ENCODE measurements at regions not wholly inside any gene's neighbourhood (a gene's known extent, or its start where the extent isn't known, plus 50 kb on each side); places are given as distances from the start of the nearest gene placed in this dataset.

DNA sequence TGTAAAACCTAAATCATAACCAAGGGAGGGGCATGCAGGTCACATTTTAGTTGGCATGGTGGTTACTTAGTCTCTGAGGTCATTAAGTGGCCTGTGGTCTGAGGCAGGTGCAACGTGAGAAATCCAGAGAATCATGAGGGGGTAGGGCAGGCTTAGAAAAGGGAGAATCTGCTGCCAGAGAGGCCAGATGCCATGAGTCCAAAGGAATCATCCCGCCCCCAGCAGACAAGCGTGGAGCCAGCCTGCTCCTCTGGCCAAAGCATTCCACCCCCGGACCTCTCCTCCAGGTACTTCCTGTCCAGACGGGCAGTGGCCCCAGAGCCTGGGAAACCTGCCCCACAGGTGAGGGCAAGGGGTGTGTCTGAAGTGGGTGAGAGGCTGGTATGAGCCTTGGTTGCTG, 196.4 kb upstream of the ZNF32 start:
- no peaks in the 10 kb centered on the region for H3K9me3 ChIP-seq
- 80 to 90% methylated on average over 3 to 5 of the region's 5 CpGs for WGBS, 2 donors (ENCODE audit: low coverage in 1 of 2)
- no peaks in the 10 kb centered on the region for H3K36me3 ChIP-seq
- no peak for ATAC-seq
- TF ChIP-seq, protein P1, sequence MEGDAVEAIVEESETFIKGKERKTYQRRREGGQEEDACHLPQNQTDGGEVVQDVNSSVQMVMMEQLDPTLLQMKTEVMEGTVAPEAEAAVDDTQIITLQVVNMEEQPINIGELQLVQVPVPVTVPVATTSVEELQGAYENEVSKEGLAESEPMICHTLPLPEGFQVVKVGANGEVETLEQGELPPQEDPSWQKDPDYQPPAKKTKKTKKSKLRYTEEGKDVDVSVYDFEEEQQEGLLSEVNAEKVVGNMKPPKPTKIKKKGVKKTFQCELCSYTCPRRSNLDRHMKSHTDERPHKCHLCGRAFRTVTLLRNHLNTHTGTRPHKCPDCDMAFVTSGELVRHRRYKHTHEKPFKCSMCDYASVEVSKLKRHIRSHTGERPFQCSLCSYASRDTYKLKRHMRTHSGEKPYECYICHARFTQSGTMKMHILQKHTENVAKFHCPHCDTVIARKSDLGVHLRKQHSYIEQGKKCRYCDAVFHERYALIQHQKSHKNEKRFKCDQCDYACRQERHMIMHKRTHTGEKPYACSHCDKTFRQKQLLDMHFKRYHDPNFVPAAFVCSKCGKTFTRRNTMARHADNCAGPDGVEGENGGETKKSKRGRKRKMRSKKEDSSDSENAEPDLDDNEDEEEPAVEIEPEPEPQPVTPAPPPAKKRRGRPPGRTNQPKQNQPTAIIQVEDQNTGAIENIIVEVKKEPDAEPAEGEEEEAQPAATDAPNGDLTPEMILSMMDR (IDR thresholded peaks at IDR 0.05) = no peak
- TF ChIP-seq POLR2AphosphoS5 (IDR thresholded peaks at IDR 0.05) = no peak
- TF ChIP-seq POLR2A (IDR thresholded peaks at IDR 0.05) = no peak
- TF ChIP-seq EP300 (IDR thresholded peaks at IDR 0.05) = no peak
- no peak overlapping the region for H3K4me3 ChIP-seq
- peaks cover 0 to 32% (median 5%) of the 10 kb centered on the region in 3 donors for H3K4me1 ChIP-seq
- no peaks in the 10 kb centered on the region for H3K27me3 ChIP-seq
- H3K27ac ChIP-seq = peak overlapping the region in 1 of 4 donors; percentile 13

- Histone ChIP-seq H3K36me3 (no peaks in the 10 kb centered on the region), H3K27me3 (no peaks in the 10 kb centered on the region), H3K9me3 (no peaks in the 10 kb centered on the region), H3K27ac (peak overlapping the region in 1 of 4 donors; percentile 28), H3K4me3 (no peak overlapping the region), H3K4me1 (peaks cover 0 to 32% (median 5%) of the 10 kb centered on the region in 3 donors)
- ATAC-seq = no peak
- TF ChIP-seq POLR2AphosphoS5 (IDR thresholded peaks at IDR 0.05) (no peak), POLR2A (IDR thresholded peaks at IDR 0.05) (no peak), EP300 (IDR thresholded peaks at IDR 0.05) (no peak)
- TF ChIP-seq, protein P1 (IDR thresholded peaks at IDR 0.05) = no peak
- WGBS, 2 donors (ENCODE audit: low coverage in 1 of 2) = 90 to 100% methylated on average over 1 to 4 of the region's 4 CpGs
Measured at GRCh38 chr10:43844221-43844620, 195.5 kb upstream of the ZNF32 start.

DNA sequence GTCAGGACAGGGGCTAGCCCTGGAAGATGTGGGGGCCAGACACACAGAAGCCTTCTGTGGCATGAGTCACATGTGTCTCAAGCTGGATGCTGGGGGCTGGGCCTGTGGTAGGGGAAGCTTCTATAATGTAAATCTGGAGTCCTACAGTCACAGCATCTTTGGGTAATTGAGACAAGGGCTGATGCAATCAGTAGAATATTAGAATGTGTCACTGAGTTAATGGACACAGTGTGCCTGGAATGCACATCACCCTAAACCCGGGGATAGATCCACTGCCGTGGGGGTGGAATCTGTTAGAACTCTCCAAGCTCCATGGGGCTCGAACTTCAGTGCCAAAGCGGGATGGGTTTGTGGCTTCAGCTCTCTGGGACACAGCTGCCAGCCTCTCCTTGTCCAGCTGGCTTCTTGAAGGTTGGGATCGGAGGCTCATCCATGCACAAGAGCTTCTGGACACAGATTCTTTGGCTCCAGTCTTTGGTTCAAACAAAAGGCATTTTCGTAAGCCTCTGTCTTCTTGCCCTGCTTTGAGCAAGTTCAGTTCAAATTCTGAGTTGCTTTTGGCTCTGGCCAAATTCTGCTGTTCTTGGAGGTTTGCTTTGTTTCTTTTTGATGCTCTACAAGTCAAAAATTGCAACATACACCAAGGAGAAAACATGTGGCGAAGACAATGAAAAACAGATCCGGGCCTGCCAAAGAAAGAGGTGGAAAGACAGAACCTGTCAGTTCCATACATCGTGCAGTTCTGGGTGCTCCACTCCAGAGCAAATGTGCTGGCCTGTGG, 194.8 kb upstream of the ZNF32 start:
- H3K4me3 ChIP-seq = no peak overlapping the region
- ATAC-seq = peak; percentile 74
- peaks cover 0 to 32% (median 5%) of the 10 kb centered on the region in 3 donors for H3K4me1 ChIP-seq
- peaks cover 2% of the 10 kb centered on the region for H3K27me3 ChIP-seq
- H3K27ac ChIP-seq = peak overlapping the region in 2 of 4 donors; percentile 14 to 39
- no peaks in the 10 kb centered on the region for H3K9me3 ChIP-seq
- TF ChIP-seq POLR2AphosphoS5 (IDR thresholded peaks at IDR 0.05) = no peak
- no peak for TF ChIP-seq EP300 (IDR thresholded peaks at IDR 0.05)
- TF ChIP-seq, protein P1 (IDR thresholded peaks at IDR 0.05) = no peak
- 56% methylated on average over 3 of the region's 9 CpGs; no CpG with 5 or more reads in 1 of the 2 donors for WGBS, 2 donors (ENCODE audit: low coverage in 1 of 2)
- no peaks in the 10 kb centered on the region for H3K36me3 ChIP-seq

DNA sequence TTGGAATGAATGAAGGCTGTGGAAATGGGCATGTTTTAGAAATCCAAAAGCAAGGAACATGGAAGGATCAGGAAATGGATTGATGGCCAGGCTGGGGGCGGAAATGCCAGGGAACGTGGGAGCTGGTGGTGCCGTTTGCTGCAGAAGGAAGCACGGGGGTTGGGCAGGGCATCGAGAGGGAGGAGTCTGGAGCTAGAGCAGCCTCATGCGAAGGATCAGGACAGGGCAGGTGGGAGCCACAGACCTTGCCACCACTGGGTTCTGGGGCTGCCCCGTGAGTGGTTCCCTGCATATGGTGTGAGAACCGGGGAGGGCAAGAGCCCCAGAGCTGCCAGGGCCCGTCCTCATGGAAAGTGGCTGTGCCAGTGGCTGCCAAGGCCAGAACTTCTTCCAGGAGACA, 193.8 kb upstream of the ZNF32 start:
- H3K27me3 ChIP-seq = peaks cover 4% of the 10 kb centered on the region
- no peaks in the 10 kb centered on the region for H3K9me3 ChIP-seq
- peaks cover 0 to 32% (median 5%) of the 10 kb centered on the region in 3 donors for H3K4me1 ChIP-seq
- no peak overlapping the region for H3K27ac ChIP-seq
- H3K36me3 ChIP-seq = no peaks in the 10 kb centered on the region
- 81 to 82% methylated on average over 4 to 8 of the region's 9 CpGs for WGBS, 2 donors (ENCODE audit: low coverage in 1 of 2)
- TF ChIP-seq POLR2AphosphoS5 (IDR thresholded peaks at IDR 0.05) (no peak), POLR2A (IDR thresholded peaks at IDR 0.05) (no peak), EP300 (IDR thresholded peaks at IDR 0.05) (no peak)
- TF ChIP-seq, protein P1 (IDR thresholded peaks at IDR 0.05) = no peak
- no peak for ATAC-seq
- no peak overlapping the region for H3K4me3 ChIP-seq

- Histone ChIP-seq H3K4me1 (peaks cover 0 to 32% (median 5%) of the 10 kb centered on the region in 3 donors), H3K9me3 (no peaks in the 10 kb centered on the region), H3K27me3 (peaks cover 4% of the 10 kb centered on the region), H3K4me3 (no peak overlapping the region), H3K27ac (no peak overlapping the region), H3K36me3 (no peaks in the 10 kb centered on the region)
- no peak for ATAC-seq
- 56 to 78% methylated on average over 2 to 5 of the region's 6 CpGs for WGBS, 2 donors (ENCODE audit: low coverage in 1 of 2)
- TF ChIP-seq EP300 (IDR thresholded peaks at IDR 0.05) = no peak
- no peak for TF ChIP-seq POLR2A (IDR thresholded peaks at IDR 0.05)
- TF ChIP-seq POLR2AphosphoS5 (IDR thresholded peaks at IDR 0.05) = no peak
- TF ChIP-seq, protein P1 (IDR thresholded peaks at IDR 0.05) = no peak
Measured at GRCh38 chr10:43842072-43842471, 193.4 kb upstream of the ZNF32 start.

Measured in gastroesophageal sphincter (tissue), 4 donors.